Nephron (organoid): ENCODE measurements at regions not wholly inside any gene's neighbourhood (a gene's known extent, or its start where the extent isn't known, plus 50 kb on each side); places are given as distances from the start of the nearest gene placed in this dataset.

Experiments
- H3K27ac Mint-ChIP-seq, 3 experiments: 2 replicates each; pipeline ENCODE4 v1.8.0; 2020; ENCODE audit warnings: mixed read lengths in 3 of 3, mild to moderate bottlenecking in 2 of 3, moderate library complexity in 1 of 3
- H3K27me3 Mint-ChIP-seq: 2 replicates; pipeline ENCODE4 v1.8.0; 2021; ENCODE audit warnings: low read depth, mild to moderate bottlenecking, moderate library complexity, mixed read lengths
- H3K36me3 Mint-ChIP-seq: 2 replicates; pipeline ENCODE4 v1.8.0; 2020; ENCODE audit warnings: low read depth, mixed read lengths
- H3K4me1 Mint-ChIP-seq: 2 replicates; pipeline ENCODE4 v1.8.0; 2020; ENCODE audit warnings: mixed read lengths
- H3K4me3 Mint-ChIP-seq, 3 experiments: 2 replicates each; pipeline ENCODE4 v1.8.0; 2020; ENCODE audit warnings: mild to moderate bottlenecking in 3 of 3, mixed read lengths in 3 of 3, moderate library complexity in 2 of 3
- H3K9me3 Mint-ChIP-seq: 2 replicates; pipeline ENCODE4 v1.8.0; 2020; ENCODE audit warnings: mixed read lengths
- CTCF ChIP-seq, 3 experiments: fragments of 200-600 bp; sonication (generic); IDR thresholded peaks; one replicate each; pipeline ENCODE4 v1.5.0; 2021; ENCODE audit warnings: antibody characterized with exemption in 3 of 3; ENCODE audit not compliant: unreplicated experiment in 3 of 3

GRCh38 chr20:37598100-37598543 lies 70.4 kb upstream of the BLCAP start:
- Mint-ChIP-seq H3K4me1 (peaks cover 17% of the 10 kb centered on the region), H3K27me3 (peaks cover 40% of the 10 kb centered on the region), H3K4me3 (peak overlapping the region in 2 of 3 experiments; percentile 7 to 35), H3K36me3 (no peaks in the 10 kb centered on the region), H3K27ac (no peak overlapping the region), H3K9me3 (no peaks in the 10 kb centered on the region)
- TF ChIP-seq CTCF (IDR thresholded peaks at IDR 0.05; ENCODE audit: unreplicated experiment in 3 of 3), result no peak

GRCh38 chr20:37596890-37597536 lies 69.3 kb upstream of the BLCAP start:
- no peaks in the 10 kb centered on the region for H3K36me3 Mint-ChIP-seq
- TF ChIP-seq CTCF (IDR thresholded peaks at IDR 0.05; ENCODE audit: unreplicated experiment in 3 of 3), result no peak
- H3K4me3 Mint-ChIP-seq, result no peak overlapping the region
- H3K9me3 Mint-ChIP-seq, result no peaks in the 10 kb centered on the region
- H3K27ac Mint-ChIP-seq, result no peak overlapping the region
- peaks cover 40% of the 10 kb centered on the region for H3K27me3 Mint-ChIP-seq
- H3K4me1 Mint-ChIP-seq, result peaks cover 17% of the 10 kb centered on the region

GRCh38 chr20:37596168-37596567 lies 68.5 kb upstream of the BLCAP start:
- H3K4me3 Mint-ChIP-seq, result no peak overlapping the region
- H3K27ac Mint-ChIP-seq, result no peak overlapping the region
- no peaks in the 10 kb centered on the region for H3K36me3 Mint-ChIP-seq
- H3K4me1 Mint-ChIP-seq, result peaks cover 17% of the 10 kb centered on the region
- no peaks in the 10 kb centered on the region for H3K9me3 Mint-ChIP-seq
- H3K27me3 Mint-ChIP-seq, result peaks cover 41% of the 10 kb centered on the region
- no peak for TF ChIP-seq CTCF (IDR thresholded peaks at IDR 0.05; ENCODE audit: unreplicated experiment in 3 of 3)

- no peak overlapping the region for H3K4me3 Mint-ChIP-seq
- H3K27me3 Mint-ChIP-seq, result peaks cover 40% of the 10 kb centered on the region
- peaks cover 9% of the 10 kb centered on the region for H3K4me1 Mint-ChIP-seq
- no peaks in the 10 kb centered on the region for H3K36me3 Mint-ChIP-seq
- no peak overlapping the region for H3K27ac Mint-ChIP-seq
- TF ChIP-seq CTCF (IDR thresholded peaks at IDR 0.05; ENCODE audit: unreplicated experiment in 3 of 3), result no peak
- H3K9me3 Mint-ChIP-seq, result no peaks in the 10 kb centered on the region
Observed at GRCh38 chr20:37593710-37594109, 66.0 kb upstream of the BLCAP start.

- H3K9me3 Mint-ChIP-seq, result peaks cover 4% of the 10 kb centered on the region
- H3K4me3 Mint-ChIP-seq, result no peak overlapping the region
- no peaks in the 10 kb centered on the region for H3K36me3 Mint-ChIP-seq
- no peaks in the 10 kb centered on the region for H3K4me1 Mint-ChIP-seq
- H3K27ac Mint-ChIP-seq, result no peak overlapping the region
- H3K27me3 Mint-ChIP-seq, result peaks cover 35% of the 10 kb centered on the region
- TF ChIP-seq CTCF (IDR thresholded peaks at IDR 0.05; ENCODE audit: unreplicated experiment in 3 of 3), result no peak
Observed at GRCh38 chr20:37590938-37591490, 63.3 kb upstream of the BLCAP start.

GRCh38 chr20:37586078-37586477 lies 58.4 kb upstream of the BLCAP start:
- Mint-ChIP-seq H3K36me3 (no peaks in the 10 kb centered on the region), H3K9me3 (peaks cover 5% of the 10 kb centered on the region), H3K4me3 (no peak overlapping the region), H3K27ac (no peak overlapping the region), H3K27me3 (peaks cover 22% of the 10 kb centered on the region), H3K4me1 (no peaks in the 10 kb centered on the region)
- no peak for TF ChIP-seq CTCF (IDR thresholded peaks at IDR 0.05; ENCODE audit: unreplicated experiment in 3 of 3)
